H9 (cell line): ENCODE measurements at regions not wholly inside any gene's neighbourhood (a gene's known extent, or its start where the extent isn't known, plus 50 kb on each side); places are given as distances from the start of the nearest gene placed in this dataset.
A peak's percentile ranks its signal among the peaks of the same experiment; 100 is the strongest.

Source experiments
- DNase-seq: peaks from one replicate; pipeline ENCODE4 v3.0.0-alpha.2; 2017
- H2AFZ ChIP-seq: one replicate; pipeline ENCODE4 v1.6.1; 2013; ENCODE audit warnings: mild to moderate bottlenecking, low read length, control low read depth, moderate library complexity
- H2AK5ac ChIP-seq: 2 replicates; pipeline ENCODE4 v1.6.1; 2013; ENCODE audit warnings: low read length, control low read depth, mixed read lengths; ENCODE audit not compliant: insufficient read length
- H2BK120ac ChIP-seq: one replicate; pipeline ENCODE4 v1.6.1; 2013; ENCODE audit warnings: low read depth, mild to moderate bottlenecking, low read length, control low read depth, inconsistent platforms; ENCODE audit not compliant: poor library complexity, severe bottlenecking
- H2BK12ac ChIP-seq: 2 replicates; pipeline ENCODE4 v1.6.1; 2013; ENCODE audit warnings: low read length, control low read depth, mixed read lengths, low read depth; ENCODE audit not compliant: insufficient read length
- H2BK15ac ChIP-seq: 2 replicates; pipeline ENCODE4 v1.6.1; 2013; ENCODE audit warnings: low read depth, low read length, control low read depth
- H2BK20ac ChIP-seq: one replicate; pipeline ENCODE4 v1.6.1; 2013; ENCODE audit warnings: low read depth, mild to moderate bottlenecking, low read length, control low read depth, inconsistent platforms; ENCODE audit not compliant: poor library complexity, severe bottlenecking
- H2BK5ac ChIP-seq: 2 replicates; pipeline ENCODE4 v1.6.1; 2013; ENCODE audit warnings: low read length, control low read depth, mixed read lengths; ENCODE audit not compliant: insufficient read length
- H3K14ac ChIP-seq: 2 replicates; pipeline ENCODE4 v1.6.1; 2013; ENCODE audit warnings: low read length, control low read depth; ENCODE audit not compliant: insufficient read depth
- H3K18ac ChIP-seq: 2 replicates; pipeline ENCODE4 v1.6.1; 2013; ENCODE audit warnings: low read depth, mild to moderate bottlenecking, mixed read lengths, low read length, control low read depth; ENCODE audit not compliant: insufficient read length
- H3K23ac ChIP-seq: 2 replicates; pipeline ENCODE4 v1.6.1; 2013; ENCODE audit warnings: low read length, control low read depth, mixed read lengths, low read depth; ENCODE audit not compliant: insufficient read length
- H3K23me2 ChIP-seq: 2 replicates; pipeline ENCODE4 v1.6.1; 2013; ENCODE audit warnings: low read depth, mild to moderate bottlenecking, mixed read lengths, low read length, control low read depth; ENCODE audit not compliant: insufficient read length, poor library complexity, severe bottlenecking
- H3K27ac ChIP-seq: 2 replicates; pipeline ENCODE4 v1.5.1; 2013; ENCODE audit warnings: low read length, control low read depth, mixed read lengths, low read depth; ENCODE audit not compliant: insufficient read length
- H3K27me3 ChIP-seq: 2 replicates; pipeline ENCODE4 v1.6.1; 2013; ENCODE audit warnings: low read length, control low read depth, inconsistent platforms; ENCODE audit not compliant: insufficient read depth
- H3K4ac ChIP-seq: 2 replicates; pipeline ENCODE4 v1.6.1; 2013; ENCODE audit warnings: low read depth, mild to moderate bottlenecking, control low read depth, inconsistent platforms, low read length, moderate library complexity
- H3K4me1 ChIP-seq: 2 replicates; pipeline ENCODE4 v1.6.1; 2013; ENCODE audit warnings: low read length, control low read depth, inconsistent platforms; ENCODE audit not compliant: insufficient read depth
- H3K4me2 ChIP-seq: 2 replicates; pipeline ENCODE4 v1.6.1; 2013; ENCODE audit warnings: low read length, control low read depth, mixed read lengths; ENCODE audit not compliant: insufficient read length, insufficient read depth
- H3K56ac ChIP-seq: 2 replicates; pipeline ENCODE4 v1.6.1; 2013; ENCODE audit warnings: low read depth, mild to moderate bottlenecking, mixed read lengths, low read length, control low read depth; ENCODE audit not compliant: insufficient read length
- H3K79me1 ChIP-seq: 2 replicates; pipeline ENCODE4 v1.6.1; 2013; ENCODE audit warnings: low read depth, mild to moderate bottlenecking, moderate library complexity, low read length, control low read depth, inconsistent platforms; ENCODE audit not compliant: insufficient read depth, poor library complexity, severe bottlenecking
- H3K79me2 ChIP-seq: 2 replicates; pipeline ENCODE4 v1.6.1; 2013; ENCODE audit warnings: low read length, control low read depth, inconsistent platforms; ENCODE audit not compliant: insufficient read depth
- H3K9ac ChIP-seq: 2 replicates; pipeline ENCODE4 v1.6.1; 2013; ENCODE audit warnings: low read length, control low read depth, mixed read lengths; ENCODE audit not compliant: insufficient read length; ENCODE audit errors: extremely low read depth
- H3K9me3 ChIP-seq: one replicate; pipeline ENCODE4 v1.6.1; 2013; ENCODE audit warnings: low read depth, low read length, inconsistent platforms; ENCODE audit not compliant: control insufficient read depth
- H3T11ph ChIP-seq: one replicate; pipeline ENCODE4 v1.6.1; 2013; ENCODE audit warnings: mild to moderate bottlenecking, low read length, control low read depth, inconsistent platforms
- H4K20me1 ChIP-seq: one replicate; pipeline ENCODE4 v1.6.1; 2013; ENCODE audit not compliant: control insufficient read depth, insufficient read length, insufficient read depth
- H4K5ac ChIP-seq: 2 replicates; pipeline ENCODE4 v1.6.1; 2013; ENCODE audit warnings: low read depth, mild to moderate bottlenecking, mixed read lengths, low read length, control low read depth; ENCODE audit not compliant: insufficient read length
- H4K8ac ChIP-seq: replicated peaks from 2 replicates; pipeline ENCODE4 v1.6.1; 2013; ENCODE audit warnings: low read length, control low read depth, mixed read lengths, low read depth; ENCODE audit not compliant: insufficient read length
- H4K91ac ChIP-seq: 2 replicates; pipeline ENCODE4 v1.6.1; 2013; ENCODE audit warnings: low read depth, mild to moderate bottlenecking, moderate library complexity, mixed read lengths, low read length, control low read depth; ENCODE audit not compliant: insufficient read length
- H3K27ac Mint-ChIP-seq, 3 experiments: 2 replicates in 2 of 3; 3 replicates in 1 of 3; pipeline ENCODE4 v1.8.0; 2020 to 2021; ENCODE audit warnings: mixed read lengths in 3 of 3, mild to moderate bottlenecking in 1 of 3, moderate library complexity in 1 of 3
- H3K27me3 Mint-ChIP-seq: 2 replicates; pipeline ENCODE4 v1.8.0; 2021; ENCODE audit warnings: low read depth, mild to moderate bottlenecking, moderate library complexity, mixed read lengths
- H3K36me3 Mint-ChIP-seq, 3 experiments: 2 replicates in 2 of 3; 3 replicates in 1 of 3; pipeline ENCODE4 v1.8.0; 2020 to 2021; ENCODE audit warnings: low read depth in 3 of 3, mixed read lengths in 3 of 3; ENCODE audit not compliant: insufficient read depth in 1 of 3
- H3K4me1 Mint-ChIP-seq, 2 experiments: 2 replicates each; pipeline ENCODE4 v1.8.0; 2020; ENCODE audit warnings: mixed read lengths in 2 of 2
- H3K4me3 Mint-ChIP-seq, 2 experiments: 2 replicates in 1 of 2; 3 replicates in 1 of 2; pipeline ENCODE4 v1.8.0; 2020 to 2021; ENCODE audit warnings: mild to moderate bottlenecking in 2 of 2, mixed read lengths in 2 of 2, moderate library complexity in 1 of 2
- H3K9me3 Mint-ChIP-seq, 2 experiments: 2 replicates in 1 of 2; 3 replicates in 1 of 2; pipeline ENCODE4 v1.8.0; 2020; ENCODE audit warnings: mild to moderate bottlenecking in 2 of 2, mixed read lengths in 2 of 2, moderate library complexity in 1 of 2
- WGBS: extraction: QIAGEN DNeasy Blood & Tissue Kit; methylation state at CpG from one replicate; pipeline ENCODE4 v1.1.7; 2013; ENCODE audit warnings: missing lambda C conversion rate, low lambda C conversion rate, mixed read lengths; ENCODE audit not compliant: insufficient read length; ENCODE audit errors: extremely low coverage; 5-methylcytosine and 5-hydroxymethylcytosine counted together
- TF ChIP-seq, protein P1 (sequence below): fragments of 200-600 bp; sonication (generic); conservative IDR thresholded peaks from 3 replicates; pipeline ENCODE4 v1.8.0; 2021; ENCODE audit warnings: antibody characterized with exemption, mild to moderate bottlenecking

DNA sequence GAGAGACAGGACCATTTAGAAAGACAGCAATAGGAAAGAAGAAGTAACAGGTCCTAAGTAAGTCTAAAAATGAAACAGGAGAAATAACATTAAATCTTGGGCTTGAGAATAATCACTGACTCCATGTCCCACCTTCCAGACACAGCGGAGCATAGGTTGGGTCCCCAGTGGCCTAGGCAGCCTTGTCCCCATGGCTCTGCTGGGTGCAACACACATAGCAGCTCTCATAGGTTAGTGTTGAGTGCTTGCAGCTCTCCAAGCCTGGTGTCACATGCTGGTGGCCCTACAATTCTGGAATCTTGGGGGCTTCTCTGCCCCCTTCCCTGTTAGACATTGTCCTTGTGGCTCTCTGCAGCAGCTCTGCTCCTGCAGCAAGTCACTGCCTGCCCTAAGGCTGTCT is 952.8 kb upstream of the ADGRL2 start:
- TF ChIP-seq, protein P1, sequence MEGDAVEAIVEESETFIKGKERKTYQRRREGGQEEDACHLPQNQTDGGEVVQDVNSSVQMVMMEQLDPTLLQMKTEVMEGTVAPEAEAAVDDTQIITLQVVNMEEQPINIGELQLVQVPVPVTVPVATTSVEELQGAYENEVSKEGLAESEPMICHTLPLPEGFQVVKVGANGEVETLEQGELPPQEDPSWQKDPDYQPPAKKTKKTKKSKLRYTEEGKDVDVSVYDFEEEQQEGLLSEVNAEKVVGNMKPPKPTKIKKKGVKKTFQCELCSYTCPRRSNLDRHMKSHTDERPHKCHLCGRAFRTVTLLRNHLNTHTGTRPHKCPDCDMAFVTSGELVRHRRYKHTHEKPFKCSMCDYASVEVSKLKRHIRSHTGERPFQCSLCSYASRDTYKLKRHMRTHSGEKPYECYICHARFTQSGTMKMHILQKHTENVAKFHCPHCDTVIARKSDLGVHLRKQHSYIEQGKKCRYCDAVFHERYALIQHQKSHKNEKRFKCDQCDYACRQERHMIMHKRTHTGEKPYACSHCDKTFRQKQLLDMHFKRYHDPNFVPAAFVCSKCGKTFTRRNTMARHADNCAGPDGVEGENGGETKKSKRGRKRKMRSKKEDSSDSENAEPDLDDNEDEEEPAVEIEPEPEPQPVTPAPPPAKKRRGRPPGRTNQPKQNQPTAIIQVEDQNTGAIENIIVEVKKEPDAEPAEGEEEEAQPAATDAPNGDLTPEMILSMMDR, result no peak
- WGBS, result no CpG with 5 or more reads among the region's 1 CpG

More for the DNA sequence above, 952.8 kb upstream of the ADGRL2 start:
- Histone ChIP-seq H3K4me1 (no peaks in the 10 kb centered on the region), H2BK120ac (no peak overlapping the region), H3K18ac (no peak overlapping the region), H4K91ac (no peak overlapping the region), H3T11ph (no peak overlapping the region), H3K9ac (no peak overlapping the region), H4K20me1 (no peaks in the 10 kb centered on the region), H3K14ac (no peak overlapping the region; the same call in 1 of the 2 replicates), H4K8ac (no peak overlapping the region), H2BK12ac (no peak overlapping the region), H2BK5ac (no peak overlapping the region), H4K5ac (no peak overlapping the region), H3K4ac (no peak overlapping the region), H3K23me2 (no peaks in the 10 kb centered on the region), H3K23ac (no peak overlapping the region), H3K79me1 (no peaks in the 10 kb centered on the region), H2BK20ac (no peak overlapping the region), H3K56ac (no peak overlapping the region), H3K4me2 (no peak overlapping the region), H2AK5ac (no peak overlapping the region), H3K27ac (no peak overlapping the region), H3K27me3 (no peaks in the 10 kb centered on the region), H2AFZ (no peak overlapping the region), H3K9me3 (no peaks in the 10 kb centered on the region), H3K79me2 (no peaks in the 10 kb centered on the region), H2BK15ac (no peak overlapping the region)
- no peak overlapping the region for H3K4me3 Mint-ChIP-seq
- no peaks in the 10 kb centered on the region for H3K4me1 Mint-ChIP-seq
- H3K9me3 Mint-ChIP-seq, result peaks cover 3 to 4% of the 10 kb centered on the region in 2 experiments; a peak in 3 of 5 replicates
- peak overlapping the region in 1 of 3 experiments; percentile 69; a peak in 1 of 7 replicates for H3K27ac Mint-ChIP-seq
- no peaks in the 10 kb centered on the region for H3K27me3 Mint-ChIP-seq
- no peak for DNase-seq
- H3K36me3 Mint-ChIP-seq, result peaks cover 2 to 8% (median 3%) of the 10 kb centered on the region in 3 experiments; a peak in 3 of 7 replicates
